ENCODE measurements at regions not wholly inside any gene's neighbourhood (a gene's known extent, or its start where the extent isn't known, plus 50 kb on each side); places are given as distances from the start of the nearest gene placed in this dataset.

DNA sequence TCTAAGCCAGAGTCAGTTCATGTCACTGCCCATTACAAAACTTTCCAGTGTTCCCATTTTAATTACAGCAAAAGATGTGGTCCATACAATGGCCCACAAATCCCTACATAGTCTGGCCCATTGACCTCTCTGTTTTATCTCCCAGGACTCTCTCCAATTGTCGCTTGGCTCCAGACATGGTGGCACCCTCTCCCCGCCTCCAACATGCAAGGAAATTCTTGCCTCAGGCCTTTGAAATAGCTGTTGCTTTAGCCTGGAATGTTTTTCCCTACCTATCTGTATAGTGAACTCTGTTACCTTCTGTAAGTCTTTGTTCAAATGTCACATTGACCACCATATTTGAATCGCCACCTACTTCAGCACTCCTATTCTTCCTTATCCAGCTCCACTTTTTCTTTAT, 377.3 kb upstream of the MCTP2 start:
- no peak overlapping the region for H3K4me2 ChIP-seq (ENCODE audit: insufficient read depth in 1 of 2, low read depth in 2 of 2, low read length in 2 of 2)
- no peak overlapping the region for H4K91ac ChIP-seq (replicated peaks; ENCODE audit: insufficient read length, low read length)
- no peak overlapping the region for H2BK15ac ChIP-seq (ENCODE audit: low read length)
- H3K14ac ChIP-seq (ENCODE audit: insufficient read length), result no peak overlapping the region
- H3K4ac ChIP-seq (replicated peaks; ENCODE audit: insufficient read length, low read depth, low read length), result no peak overlapping the region
- no peaks in the 10 kb centered on the region for H4K20me1 ChIP-seq (replicated peaks in 1 of 2; ENCODE audit: control insufficient read depth in 1 of 2, insufficient read depth in 2 of 2, low read length in 2 of 2)
- H3K79me2 ChIP-seq (ENCODE audit: control insufficient read depth in 1 of 2, insufficient read depth in 2 of 2, low read length in 2 of 2), result no peaks in the 10 kb centered on the region
- H2AK5ac ChIP-seq (ENCODE audit: low read depth, low read length), result no peak overlapping the region
- H4K5ac ChIP-seq (ENCODE audit: insufficient read length, low read depth, low read length), result no peak overlapping the region
- H3K18ac ChIP-seq (ENCODE audit: extremely low read depth, low read length), result no peak overlapping the region
- no peak overlapping the region for H3K56ac ChIP-seq (replicated peaks; ENCODE audit: insufficient read length, low read depth, low read length)
- H2BK12ac ChIP-seq (ENCODE audit: low read depth, low read length), result no peak overlapping the region
- WGBS, 2 experiments (ENCODE audit: extremely low coverage in 1 of 2, insufficient coverage in 1 of 2, insufficient read length in 1 of 2, insufficient replicate concordance in 2 of 2, low coverage in 1 of 2, low lambda C conversion rate in 2 of 2, missing lambda C conversion rate in 1 of 2), result 91% methylated on average over 3 of the region's 3 CpGs; no CpG with 5 or more reads in 1 of the 2 experiments
- no peaks in the 10 kb centered on the region for H3K27me3 ChIP-seq (replicated peaks in 1 of 4; ENCODE audit: control insufficient read depth in 3 of 4, extremely low read depth in 1 of 4, insufficient read depth in 3 of 4, low read length in 3 of 4)
- no peak overlapping the region for H2BK120ac ChIP-seq (replicated peaks; ENCODE audit: low read depth, low read length)
- H4K8ac ChIP-seq (ENCODE audit: extremely low read depth, insufficient read depth, low read length), result no peak overlapping the region
- no peaks in the 10 kb centered on the region for H3K4me1 ChIP-seq (replicated peaks in 1 of 4; ENCODE audit: control insufficient read depth in 3 of 4, insufficient read depth in 4 of 4, low read length in 3 of 4)
- FAIRE-seq (no peak), DNase-seq (ENCODE audit: low read depth in 1 of 2, low spot score in 2 of 2) (no peak)
- CTCF ChIA-PET (ENCODE audit: partially characterized antibody), result no interaction called here
- no peak overlapping the region for H2AFZ ChIP-seq (ENCODE audit: low read length)
- no peak overlapping the region for H2BK20ac ChIP-seq (ENCODE audit: low read length)
- H3K9ac ChIP-seq (replicated peaks in 1 of 4; ENCODE audit: extremely low read depth in 1 of 4, low read depth in 3 of 4, low read length in 3 of 4), result no peak overlapping the region
- no peaks in the 10 kb centered on the region for H3K36me3 ChIP-seq (ENCODE audit: control insufficient read depth in 2 of 4, insufficient read depth in 4 of 4, low read length in 3 of 4)
- H3K4me3 ChIP-seq (ENCODE audit: extremely low read depth in 1 of 4, insufficient read depth in 2 of 4, low read depth in 3 of 4, low read length in 4 of 4), result no peak overlapping the region
- no peak overlapping the region for H3K23ac ChIP-seq (ENCODE audit: insufficient read length)
- H2BK5ac ChIP-seq (ENCODE audit: low read depth, low read length), result no peak overlapping the region
- POLR2A ChIA-PET (ENCODE audit: partially characterized antibody), result no interaction called here
- H3K9me3 ChIP-seq (ENCODE audit: insufficient read depth in 2 of 2, low read depth in 1 of 2, low read length in 1 of 2), result no peaks in the 10 kb centered on the region
- no peak overlapping the region for H3K27ac ChIP-seq (ENCODE audit: low read depth, low read length)
- H3K79me1 ChIP-seq (ENCODE audit: low read depth, low read length), result no peaks in the 10 kb centered on the region
- no peaks in the 10 kb centered on the region for H3K23me2 ChIP-seq (ENCODE audit: low read depth, low read length)
- TF ChIP-seq EGR1 (IDR thresholded peaks at IDR 0.05; ENCODE audit: borderline replicate concordance, low read depth, low read length) (no peak), EP300 (IDR thresholded peaks at IDR 0.05; ENCODE audit: borderline replicate concordance in 1 of 2, low read depth in 2 of 2, low read length in 2 of 2) (no peak), SP2 (IDR thresholded peaks at IDR 0.05; ENCODE audit: low read length) (no peak), JUND (IDR thresholded peaks at IDR 0.05; ENCODE audit: low read length) (no peak), NRF1 (IDR thresholded peaks at IDR 0.05; ENCODE audit: low read depth, low read length) (no peak), HDAC2 (IDR thresholded peaks at IDR 0.05; ENCODE audit: borderline replicate concordance in 1 of 2, low read depth in 2 of 2, low read length in 2 of 2) (no peak), SP4 (IDR thresholded peaks at IDR 0.05; ENCODE audit: low read length) (no peak), SIRT6 (IDR thresholded peaks at IDR 0.05; ENCODE audit: low read length) (no peak)
- TF ChIP-seq, protein P1, sequence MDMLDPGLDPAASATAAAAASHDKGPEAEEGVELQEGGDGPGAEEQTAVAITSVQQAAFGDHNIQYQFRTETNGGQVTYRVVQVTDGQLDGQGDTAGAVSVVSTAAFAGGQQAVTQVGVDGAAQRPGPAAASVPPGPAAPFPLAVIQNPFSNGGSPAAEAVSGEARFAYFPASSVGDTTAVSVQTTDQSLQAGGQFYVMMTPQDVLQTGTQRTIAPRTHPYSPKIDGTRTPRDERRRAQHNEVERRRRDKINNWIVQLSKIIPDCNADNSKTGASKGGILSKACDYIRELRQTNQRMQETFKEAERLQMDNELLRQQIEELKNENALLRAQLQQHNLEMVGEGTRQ (IDR thresholded peaks at IDR 0.05; ENCODE audit: low read length), result no peak

Measured in H1 (cell line).